ENCODE measurements at regions not wholly inside any gene's neighbourhood (a gene's known extent, or its start where the extent isn't known, plus 50 kb on each side); places are given as distances from the start of the nearest gene placed in this dataset.
A peak's percentile ranks its signal among the peaks of the same experiment; 100 is the strongest.
"Not testable (repeated sequence)": the region's sequence is repeated elsewhere in the genome, so short reads cannot be mapped to it uniquely, and the experiment has no call there.

- intact Hi-C loops (cut with DNase I), result no loop called here
- no peak overlapping the region for H3K27ac ChIP-seq (ENCODE audit: low read length)
- no peaks in the 10 kb centered on the region for H3K4me1 ChIP-seq (ENCODE audit: control insufficient read depth, insufficient read depth, low read length)
- H3K9me3 ChIP-seq (ENCODE audit: control insufficient read depth, low read length), result no peaks in the 10 kb centered on the region
- H3K4me3 ChIP-seq (ENCODE audit: low read length), result no peak overlapping the region
- DNase-seq (no peak), ATAC-seq (no peak)
- no peaks in the 10 kb centered on the region for H3K27me3 ChIP-seq (ENCODE audit: control insufficient read depth, insufficient read depth)
Measured at GRCh38 chr11:23620617-23621016, 760.3 kb upstream of the CCDC179 start.

- intact Hi-C loops (cut with DNase I), result no loop called here
- 90% methylated on average over 2 of the region's 2 CpGs for WGBS
- no peak for ATAC-seq
- H3K27me3 ChIP-seq (ENCODE audit: control insufficient read depth, insufficient read depth), result no peaks in the 10 kb centered on the region
- DNase-seq, result no peak
- no peak overlapping the region for H3K27ac ChIP-seq (ENCODE audit: low read length)
- no peaks in the 10 kb centered on the region for H3K9me3 ChIP-seq (ENCODE audit: control insufficient read depth, low read length)
- no peaks in the 10 kb centered on the region for H3K4me1 ChIP-seq (ENCODE audit: control insufficient read depth, insufficient read depth, low read length)
- no peak overlapping the region for H3K4me3 ChIP-seq (ENCODE audit: low read length)
Measured at GRCh38 chr11:23632293-23632692, 772.0 kb upstream of the CCDC179 start.

- no peak overlapping the region for H3K27ac ChIP-seq (ENCODE audit: low read length)
- DNase-seq, result no peak
- no peak for ATAC-seq
- H3K4me3 ChIP-seq (ENCODE audit: low read length), result no peak overlapping the region
- H3K9me3 ChIP-seq (ENCODE audit: control insufficient read depth, low read length), result no peaks in the 10 kb centered on the region
- H3K4me1 ChIP-seq (ENCODE audit: control insufficient read depth, insufficient read depth, low read length), result no peaks in the 10 kb centered on the region
- no peaks in the 10 kb centered on the region for H3K27me3 ChIP-seq (ENCODE audit: control insufficient read depth, insufficient read depth)
- 70% methylated on average over 1 of the region's 1 CpG for WGBS
- intact Hi-C loops (cut with DNase I), result no loop called here
Measured at GRCh38 chr11:23644443-23644842, 784.2 kb upstream of the CCDC179 start.

- intact Hi-C loops (cut with DNase I); H3K27me3 ChIP-seq (ENCODE audit: control insufficient read depth, insufficient read depth); DNase-seq; H3K4me3 ChIP-seq (ENCODE audit: low read length); H3K9me3 ChIP-seq (ENCODE audit: control insufficient read depth, low read length); ATAC-seq; H3K4me1 ChIP-seq (ENCODE audit: control insufficient read depth, insufficient read depth, low read length); H3K27ac ChIP-seq (ENCODE audit: low read length): not testable (repeated sequence)
- 95% methylated on average over 20 of the region's 20 CpGs for WGBS
Measured at GRCh38 chr11:23652336-23652735, 792.1 kb upstream of the CCDC179 start.

- peak in 2 of 3 donors; percentile 34 to 41 for DNase-seq
- intact Hi-C loops (cut with DNase I), result no loop called here
Measured at GRCh38 chr11:23653071-23653675, 792.9 kb upstream of the CCDC179 start.

GRCh38 chr11:23668324-23668723, 808.0 kb upstream of the CCDC179 start:
- Histone ChIP-seq H3K9me3 (ENCODE audit: control insufficient read depth, low read length) (no peaks in the 10 kb centered on the region), H3K4me1 (ENCODE audit: control insufficient read depth, insufficient read depth, low read length) (no peaks in the 10 kb centered on the region), H3K27me3 (ENCODE audit: control insufficient read depth, insufficient read depth) (no peaks in the 10 kb centered on the region), H3K27ac (ENCODE audit: low read length) (no peak overlapping the region), H3K4me3 (ENCODE audit: low read length) (no peak overlapping the region)
- WGBS, result 73% methylated on average over 1 of the region's 1 CpG
- ATAC-seq (no peak), DNase-seq (no peak)
- intact Hi-C loops (cut with DNase I), result no loop called here

More at GRCh38 chr11:23653071-23653675, 792.9 kb upstream of the CCDC179 start:
- H3K4me3 ChIP-seq (ENCODE audit: low read length), result no peak overlapping the region
- 94% methylated on average over 33 of the region's 33 CpGs for WGBS
- no peak overlapping the region for H3K27ac ChIP-seq (ENCODE audit: low read length)
- H3K9me3 ChIP-seq (ENCODE audit: control insufficient read depth, low read length), result no peaks in the 10 kb centered on the region
- H3K4me1 ChIP-seq (ENCODE audit: control insufficient read depth, insufficient read depth, low read length), result no peaks in the 10 kb centered on the region
- ATAC-seq, result peak in 1 of 2 donors; percentile 31
- no peaks in the 10 kb centered on the region for H3K27me3 ChIP-seq (ENCODE audit: control insufficient read depth, insufficient read depth)

- Histone ChIP-seq H3K9me3 (ENCODE audit: control insufficient read depth, low read length) (no peaks in the 10 kb centered on the region), H3K27ac (ENCODE audit: low read length) (no peak overlapping the region), H3K4me1 (ENCODE audit: control insufficient read depth, insufficient read depth, low read length) (no peaks in the 10 kb centered on the region), H3K27me3 (ENCODE audit: control insufficient read depth, insufficient read depth) (no peaks in the 10 kb centered on the region), H3K4me3 (ENCODE audit: low read length) (no peak overlapping the region)
- no peak for DNase-seq
- WGBS, result 54% methylated on average over 1 of the region's 1 CpG
- no peak for ATAC-seq
- intact Hi-C loops (cut with DNase I), result no loop called here
Measured at GRCh38 chr11:23673366-23673765, 813.1 kb upstream of the CCDC179 start.

- DNase-seq (no peak), ATAC-seq (no peak)
- H3K27me3 ChIP-seq (ENCODE audit: control insufficient read depth, insufficient read depth), result no peaks in the 10 kb centered on the region
- H3K4me1 ChIP-seq (ENCODE audit: control insufficient read depth, insufficient read depth, low read length), result no peaks in the 10 kb centered on the region
- intact Hi-C loops (cut with DNase I), result no loop called here
- no peak overlapping the region for H3K4me3 ChIP-seq (ENCODE audit: low read length)
- H3K27ac ChIP-seq (ENCODE audit: low read length), result no peak overlapping the region
- no peaks in the 10 kb centered on the region for H3K9me3 ChIP-seq (ENCODE audit: control insufficient read depth, low read length)
Measured at GRCh38 chr11:23674866-23675265, 814.6 kb upstream of the CCDC179 start.

- no peak overlapping the region for H3K27ac ChIP-seq (ENCODE audit: low read length)
- ATAC-seq (no peak), DNase-seq (no peak)
- no peaks in the 10 kb centered on the region for H3K4me1 ChIP-seq (ENCODE audit: control insufficient read depth, insufficient read depth, low read length)
- H3K9me3 ChIP-seq (ENCODE audit: control insufficient read depth, low read length), result no peaks in the 10 kb centered on the region
- WGBS, result 81% methylated on average over 1 of the region's 1 CpG
- H3K27me3 ChIP-seq (ENCODE audit: control insufficient read depth, insufficient read depth), result no peaks in the 10 kb centered on the region
- intact Hi-C loops (cut with DNase I), result no loop called here
- H3K4me3 ChIP-seq (ENCODE audit: low read length), result no peak overlapping the region
Measured at GRCh38 chr11:23679041-23679440, 817.8 kb upstream of the LUZP2 start.

- intact Hi-C loops (cut with DNase I), result no loop called here
- H3K27me3 ChIP-seq (ENCODE audit: control insufficient read depth, insufficient read depth), result no peaks in the 10 kb centered on the region
- H3K4me3 ChIP-seq (ENCODE audit: low read length), result no peak overlapping the region
- H3K27ac ChIP-seq (ENCODE audit: low read length), result no peak overlapping the region
- no peaks in the 10 kb centered on the region for H3K4me1 ChIP-seq (ENCODE audit: control insufficient read depth, insufficient read depth, low read length)
- 92% methylated on average over 10 of the region's 10 CpGs for WGBS
- no peak for DNase-seq
- peak in 1 of 2 donors; percentile 16 for ATAC-seq
- no peaks in the 10 kb centered on the region for H3K9me3 ChIP-seq (ENCODE audit: control insufficient read depth, low read length)
Measured at GRCh38 chr11:23679981-23680380, 816.9 kb upstream of the LUZP2 start.

GRCh38 chr11:23680488-23681230, 816.2 kb upstream of the LUZP2 start:
- Histone ChIP-seq H3K9me3 (ENCODE audit: control insufficient read depth, low read length) (no peaks in the 10 kb centered on the region), H3K4me3 (ENCODE audit: low read length) (no peak overlapping the region), H3K27me3 (ENCODE audit: control insufficient read depth, insufficient read depth) (no peaks in the 10 kb centered on the region), H3K4me1 (ENCODE audit: control insufficient read depth, insufficient read depth, low read length) (no peaks in the 10 kb centered on the region), H3K27ac (ENCODE audit: low read length) (no peak overlapping the region)
- ATAC-seq (no peak), DNase-seq (peak in 2 of 3 donors; percentile 26 to 34)
- 88% methylated on average over 20 of the region's 20 CpGs for WGBS
- intact Hi-C loops (cut with DNase I), result no loop called here

Measured in right cardiac atrium (tissue), 5 donors.